HepG2 (cell line): ENCODE measurements at regions not wholly inside any gene's neighbourhood (a gene's known extent, or its start where the extent isn't known, plus 50 kb on each side); places are given as distances from the start of the nearest gene placed in this dataset.

Source experiments
- CBX1 ChIP-seq: IDR thresholded peaks from one replicate; pipeline ENCODE4 v1.6.1; 2016; ENCODE audit warnings: antibody characterized with exemption, low read depth
- POLR2A ChIP-seq, 2 experiments: IDR thresholded peaks; 2 replicates each; pipeline ENCODE4 v1.6.1; 2011; ENCODE audit warnings: low read depth in 2 of 2, low read length in 2 of 2, mild to moderate bottlenecking in 1 of 2, moderate library complexity in 1 of 2; ENCODE audit not compliant: insufficient read depth in 1 of 2
- RAD21 ChIP-seq: fragments of 450-650 bp; formaldehyde crosslinking; IDR thresholded peaks from 2 replicates; pipeline ENCODE4 v1.5.0; 2020; ENCODE audit warnings: mild to moderate bottlenecking
- TP53 ChIP-seq: sonication (generic); formaldehyde crosslinking; conservative IDR thresholded peaks from 2 replicates; pipeline ENCODE4 v1.4.0; 2020; ENCODE audit warnings: missing genetic modification reagents
- ZNF235 ChIP-seq: sonication (generic); formaldehyde crosslinking; IDR thresholded peaks from 2 replicates; pipeline ENCODE4 v1.8.1; 2023; ENCODE audit warnings: mild to moderate bottlenecking, missing genetic modification reagents, borderline replicate concordance
- TF ChIP-seq, protein P1 (sequence below): sonication (generic); formaldehyde crosslinking; IDR thresholded peaks from 2 replicates; pipeline ENCODE4 v1.8.0; 2022; ENCODE audit warnings: missing genetic modification reagents, mild to moderate bottlenecking, inconsistent platforms, borderline replicate concordance
- TF ChIP-seq, protein P2 (sequence below), 2 experiments: sonication (generic) in 1 of 2; formaldehyde crosslinking in 1 of 2; IDR thresholded peaks; 2 replicates each; pipeline versions ENCODE4 v1.5.1 to v1.6.1; 2011 to 2020; ENCODE audit warnings: borderline replicate concordance in 1 of 2, low read depth in 1 of 2, low read length in 1 of 2, mild to moderate bottlenecking in 1 of 2, missing genetic modification reagents in 1 of 2, moderate library complexity in 1 of 2

DNA sequence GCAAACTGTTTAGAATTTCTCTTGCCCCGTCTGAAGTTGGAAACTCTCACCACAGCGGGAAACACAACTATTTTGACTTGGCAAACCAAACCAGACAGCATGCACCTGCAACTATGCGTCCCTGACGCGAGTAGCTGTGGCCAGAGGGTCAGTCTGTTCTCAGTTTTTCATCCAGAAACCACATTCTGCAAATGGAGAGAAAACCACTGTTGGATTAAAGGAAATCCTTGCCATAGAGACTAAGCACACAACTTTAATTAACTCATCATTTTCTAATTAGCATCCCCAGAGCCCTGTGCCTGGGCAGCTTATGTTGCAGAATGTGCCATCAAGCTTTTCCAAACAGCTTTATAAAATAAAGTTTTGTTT is 415.7 kb upstream of the TCF4 start:
- TF ChIP-seq POLR2A (IDR thresholded peaks at IDR 0.05; ENCODE audit: insufficient read depth in 1 of 2, low read depth in 2 of 2, low read length in 2 of 2), result no peak
- TF ChIP-seq TP53 (CRISPR knock-in tag), result no peak
- no peak for TF ChIP-seq ZNF235 (CRISPR knock-in tag)
- TF ChIP-seq, protein P1, sequence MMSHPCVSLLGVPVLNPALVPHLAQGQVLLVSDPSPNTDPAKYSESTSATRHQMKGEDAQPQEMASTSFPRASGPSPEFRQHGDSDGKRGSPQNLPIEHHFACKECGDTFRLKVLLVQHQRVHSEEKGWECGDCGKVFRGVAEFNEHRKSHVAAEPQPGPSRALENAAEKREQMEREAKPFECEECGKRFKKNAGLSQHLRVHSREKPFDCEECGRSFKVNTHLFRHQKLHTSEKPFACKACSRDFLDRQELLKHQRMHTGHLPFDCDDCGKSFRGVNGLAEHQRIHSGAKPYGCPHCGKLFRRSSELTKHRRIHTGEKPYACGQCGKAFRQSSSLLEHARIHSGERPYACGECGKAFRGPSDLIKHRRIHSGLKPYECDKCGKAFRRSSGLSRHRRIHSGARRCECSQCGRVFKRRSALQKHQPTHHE, result no peak
- TF ChIP-seq RAD21 (CRISPR knock-in tag), result no peak
- TF ChIP-seq, protein P2, sequence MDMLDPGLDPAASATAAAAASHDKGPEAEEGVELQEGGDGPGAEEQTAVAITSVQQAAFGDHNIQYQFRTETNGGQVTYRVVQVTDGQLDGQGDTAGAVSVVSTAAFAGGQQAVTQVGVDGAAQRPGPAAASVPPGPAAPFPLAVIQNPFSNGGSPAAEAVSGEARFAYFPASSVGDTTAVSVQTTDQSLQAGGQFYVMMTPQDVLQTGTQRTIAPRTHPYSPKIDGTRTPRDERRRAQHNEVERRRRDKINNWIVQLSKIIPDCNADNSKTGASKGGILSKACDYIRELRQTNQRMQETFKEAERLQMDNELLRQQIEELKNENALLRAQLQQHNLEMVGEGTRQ (IDR thresholded peaks at IDR 0.05; ENCODE audit: low read depth, low read length), result no peak
- TF ChIP-seq, protein P2 (CRISPR knock-in tag; IDR thresholded peaks at IDR 0.05; ENCODE audit: borderline replicate concordance), result no peak
- TF ChIP-seq CBX1, result no peak
